GM23248 (cell line): ENCODE measurements at regions not wholly inside any gene's neighbourhood (a gene's known extent, or its start where the extent isn't known, plus 50 kb on each side); places are given as distances from the start of the nearest gene placed in this dataset.
A peak's percentile ranks its signal among the peaks of the same experiment; 100 is the strongest.

Source experiments
- DNase-seq: peaks from one replicate; pipeline ENCODE4 v3.0.0-alpha.2; 2015
- H2AFZ ChIP-seq: fragments of 200-600 bp; sonication (generic); 2 replicates; pipeline ENCODE4 v1.6.1; 2016; ENCODE audit warnings: antibody characterized with exemption
- H3F3A ChIP-seq: fragments of 200-600 bp; sonication (generic); 2 replicates; pipeline ENCODE4 v1.6.1; 2016; ENCODE audit warnings: mild to moderate bottlenecking, antibody characterized with exemption, mixed run types; ENCODE audit not compliant: insufficient read depth
- H3K27ac ChIP-seq: fragments of 200-600 bp; sonication (generic); 2 replicates; pipeline ENCODE4 v1.5.1; 2016; ENCODE audit warnings: mild to moderate bottlenecking
- H3K27me3 ChIP-seq: fragments of 200-600 bp; sonication (generic); replicated peaks from 2 replicates; pipeline ENCODE4 v1.6.1; 2016; ENCODE audit warnings: mild to moderate bottlenecking; ENCODE audit not compliant: insufficient read depth
- H3K36me3 ChIP-seq: fragments of 200-600 bp; sonication (generic); 2 replicates; pipeline ENCODE4 v1.6.1; 2016; ENCODE audit warnings: low read depth, mild to moderate bottlenecking
- H3K4me1 ChIP-seq: fragments of 200-600 bp; sonication (generic); 2 replicates; pipeline ENCODE4 v1.6.1; 2016; ENCODE audit warnings: mild to moderate bottlenecking; ENCODE audit not compliant: insufficient read depth
- H3K4me2 ChIP-seq: fragments of 200-600 bp; sonication (generic); one replicate; pipeline ENCODE4 v1.6.1; 2016; ENCODE audit warnings: mild to moderate bottlenecking; ENCODE audit not compliant: unreplicated experiment
- H3K4me3 ChIP-seq: fragments of 200-600 bp; sonication (generic); 2 replicates; pipeline ENCODE4 v1.5.1; 2016; ENCODE audit warnings: mild to moderate bottlenecking
- H3K79me2 ChIP-seq: fragments of 200-600 bp; sonication (generic); 2 replicates; pipeline ENCODE4 v1.6.1; 2016; ENCODE audit warnings: mild to moderate bottlenecking; ENCODE audit not compliant: insufficient read depth
- H3K9ac ChIP-seq: fragments of 200-600 bp; sonication (generic); 2 replicates; pipeline ENCODE4 v1.6.1; 2016; ENCODE audit warnings: mild to moderate bottlenecking
- H3K9me2 ChIP-seq: fragments of 200-600 bp; sonication (generic); 2 replicates; pipeline ENCODE4 v1.6.1; 2016; ENCODE audit warnings: mixed run types, mild to moderate bottlenecking, moderate library complexity; ENCODE audit not compliant: insufficient read depth
- H3K9me3 ChIP-seq: fragments of 200-600 bp; sonication (generic); one replicate; pipeline ENCODE4 v1.6.1; 2017; ENCODE audit warnings: low read depth
- H4K20me1 ChIP-seq: fragments of 200-600 bp; sonication (generic); 2 replicates; pipeline ENCODE4 v1.6.0; 2016; ENCODE audit not compliant: insufficient read depth
- EZH2 ChIP-seq: fragments of 200-600 bp; sonication (generic); IDR thresholded peaks from 2 replicates; pipeline ENCODE4 v1.6.1; 2018; ENCODE audit warnings: antibody characterized with exemption, mild to moderate bottlenecking; ENCODE audit not compliant: insufficient read depth, poor library complexity, severe bottlenecking
- EZH2phosphoT487 ChIP-seq: fragments of 200-600 bp; sonication (generic); IDR thresholded peaks from 2 replicates; pipeline ENCODE4 v1.6.1; 2018; ENCODE audit warnings: antibody characterized with exemption, moderate library complexity, mild to moderate bottlenecking, low read depth; ENCODE audit not compliant: insufficient read depth
- WGBS, 2 experiments: methylation state at CpG; one replicate each; pipeline ENCODE4 v1.1.6; 2015 to 2017; ENCODE audit warnings: low lambda C conversion rate in 2 of 2, low coverage in 1 of 2; ENCODE audit errors: missing lambda C conversion rate in 2 of 2; 5-methylcytosine and 5-hydroxymethylcytosine counted together
- in situ Hi-C: fragments of 300-500 bp; cut with MboI; formaldehyde crosslinking; loops from 2 replicates; pipeline ENCODE4 v1.15.0; 2020

DNA sequence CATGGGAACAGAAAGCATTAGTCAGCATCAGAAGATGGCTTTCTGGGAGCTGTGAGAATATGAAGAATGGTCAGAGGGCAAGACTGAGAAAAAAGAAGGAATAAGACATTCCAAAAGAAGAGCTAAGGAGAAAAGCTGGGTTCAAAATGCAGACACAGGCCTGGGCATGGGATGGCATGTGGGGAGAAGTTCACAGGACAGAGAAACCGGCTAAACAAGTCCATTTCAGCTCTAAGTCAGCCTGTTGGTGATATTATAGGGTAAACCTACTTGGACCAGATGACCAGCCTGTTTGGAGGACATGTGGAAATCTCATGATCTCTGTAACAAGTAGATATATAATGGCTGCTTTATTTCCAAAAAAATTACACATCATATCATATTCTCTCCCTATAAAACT is 91.7 kb upstream of the MEIS1 start:
- H3K27ac ChIP-seq, result no peak overlapping the region
- H3K79me2 ChIP-seq, result no peaks in the 10 kb centered on the region
- H3K9me2 ChIP-seq, result no peaks in the 10 kb centered on the region
- no peaks in the 10 kb centered on the region for H3K4me1 ChIP-seq
- H3K27me3 ChIP-seq, result no peaks in the 10 kb centered on the region
- in situ Hi-C loops, result no loop called here
- TF ChIP-seq EZH2 (no peak), EZH2phosphoT487 (no peak)
- no peak for DNase-seq
- H3F3A ChIP-seq, result no peaks in the 10 kb centered on the region
- H2AFZ ChIP-seq, result no peak overlapping the region
- H3K36me3 ChIP-seq, result no peaks in the 10 kb centered on the region
- H3K4me2 ChIP-seq, result no peak overlapping the region
- no peak overlapping the region for H3K4me3 ChIP-seq
- H4K20me1 ChIP-seq, result no peaks in the 10 kb centered on the region
- WGBS, 2 experiments, result 0% methylated on average over 1 of the region's 1 CpG
- H3K9ac ChIP-seq, result no peak overlapping the region
- no peaks in the 10 kb centered on the region for H3K9me3 ChIP-seq

DNA sequence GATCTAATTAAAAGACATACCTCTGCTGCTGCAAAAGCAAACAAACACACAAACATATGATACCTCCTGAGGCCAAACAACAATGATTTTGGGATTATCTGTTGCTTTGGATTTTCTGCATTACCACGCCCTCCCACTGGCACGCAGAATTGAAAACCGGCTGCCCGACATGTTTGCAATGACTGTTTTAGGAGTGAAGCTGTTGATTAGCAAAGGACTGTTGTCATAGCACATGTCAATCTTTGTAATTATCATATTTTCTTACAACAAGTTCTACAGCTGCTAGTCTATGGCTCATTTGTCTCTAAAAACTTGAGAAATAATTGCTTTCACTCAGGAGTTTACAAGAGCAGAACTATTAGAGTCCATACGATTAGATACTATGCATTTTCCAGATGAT is 94.4 kb upstream of the MEIS1 start:
- H3K4me3 ChIP-seq, result no peak overlapping the region

DNA sequence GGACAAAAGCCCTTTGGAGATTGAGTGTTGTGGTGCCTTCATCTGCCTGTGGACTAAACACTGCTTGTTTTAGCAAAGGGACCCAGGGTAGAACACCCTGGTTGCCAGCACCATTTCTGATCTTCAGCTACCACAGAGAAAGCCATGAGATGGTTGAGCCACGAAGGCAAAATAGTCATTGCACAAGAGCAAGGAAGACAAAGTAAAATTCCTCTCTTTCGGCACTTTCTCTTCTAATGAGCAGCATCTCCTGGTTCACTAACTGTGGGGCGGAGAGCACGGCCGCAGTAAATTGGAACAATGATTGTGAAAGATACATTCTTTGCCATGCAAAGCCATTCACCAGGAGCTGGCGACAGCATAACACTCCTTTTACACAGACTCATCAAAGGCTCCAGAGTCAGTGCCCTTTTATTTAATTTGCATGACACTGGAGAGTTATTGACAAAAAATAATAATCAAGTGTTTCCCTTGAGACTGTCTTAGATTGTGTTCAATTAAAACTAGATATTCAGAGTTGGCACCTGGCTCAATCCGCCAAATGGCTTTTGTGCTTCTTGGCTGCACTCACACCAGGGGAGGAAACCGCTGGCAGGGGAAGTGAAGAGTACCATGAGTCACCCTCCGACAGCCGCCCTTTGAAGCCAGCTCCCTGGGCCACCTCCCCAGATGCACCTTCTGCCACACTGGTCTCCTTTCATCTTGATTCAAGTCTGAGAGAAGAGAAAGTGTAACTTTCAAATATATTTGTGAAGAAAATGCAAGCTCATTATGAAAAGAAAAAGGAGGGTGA is 100.5 kb upstream of the MEIS1 start:
- Histone ChIP-seq H3K79me2 (no peaks in the 10 kb centered on the region), H3K9me3 (no peaks in the 10 kb centered on the region), H3K4me1 (no peaks in the 10 kb centered on the region), H3K27ac (no peak overlapping the region), H2AFZ (no peak overlapping the region), H3F3A (no peaks in the 10 kb centered on the region), H3K9ac (no peak overlapping the region), H4K20me1 (no peaks in the 10 kb centered on the region), H3K4me2 (no peak overlapping the region), H3K4me3 (no peak overlapping the region), H3K36me3 (no peaks in the 10 kb centered on the region), H3K9me2 (no peaks in the 10 kb centered on the region), H3K27me3 (peaks cover 5% of the 10 kb centered on the region; the same call in 1 of the 2 replicates)
- no peak for TF ChIP-seq EZH2phosphoT487
- TF ChIP-seq EZH2, result no peak
- WGBS, 2 experiments, result 2 to 4% methylated on average over 10 of the region's 10 CpGs
- DNase-seq, result peak; percentile 4
- in situ Hi-C loops, result no loop called here

More for the DNA sequence above, 94.4 kb upstream of the MEIS1 start:
- 40 to 54% methylated on average over 5 of the region's 5 CpGs for WGBS, 2 experiments
- H3K4me1 ChIP-seq, result no peaks in the 10 kb centered on the region
- H4K20me1 ChIP-seq, result no peaks in the 10 kb centered on the region
- H3K9me2 ChIP-seq, result no peaks in the 10 kb centered on the region
- no peaks in the 10 kb centered on the region for H3F3A ChIP-seq
- 0 out of 2 replicates have a peak, but pooled peaks cover 5% of the 10 kb centered on the region for H3K27me3 ChIP-seq
- no peaks in the 10 kb centered on the region for H3K36me3 ChIP-seq
- H3K79me2 ChIP-seq, result no peaks in the 10 kb centered on the region
- H3K9ac ChIP-seq, result no peak overlapping the region
- no peak overlapping the region for H3K27ac ChIP-seq
- in situ Hi-C loops, result no loop called here
- H2AFZ ChIP-seq, result no peak overlapping the region
- DNase-seq, result no peak
- no peaks in the 10 kb centered on the region for H3K9me3 ChIP-seq
- H3K4me2 ChIP-seq, result no peak overlapping the region
- TF ChIP-seq EZH2phosphoT487 (no peak), EZH2 (no peak)

DNA sequence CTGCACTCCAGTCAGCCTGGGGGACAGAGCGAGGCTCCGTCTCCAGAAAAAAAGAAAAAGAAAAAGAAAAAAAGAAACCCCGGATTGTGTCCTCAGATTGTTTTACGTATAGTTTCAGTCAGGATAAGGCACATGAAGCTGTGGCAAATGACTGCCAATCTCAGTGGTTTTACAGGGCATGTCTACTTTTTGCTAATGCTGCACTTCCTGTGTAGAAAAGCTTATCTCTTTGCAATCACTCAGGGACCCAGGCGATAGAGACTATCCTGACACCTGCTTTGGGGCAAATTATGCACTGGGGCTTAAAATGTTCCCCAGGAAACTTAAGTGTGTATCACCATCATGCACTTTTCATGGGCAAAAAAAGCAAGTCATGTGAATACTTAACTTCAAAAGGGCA is 103.7 kb upstream of the MEIS1 start:
- Histone ChIP-seq H3K9me2 (no peaks in the 10 kb centered on the region), H4K20me1 (no peaks in the 10 kb centered on the region), H3K27ac (no peak overlapping the region), H3K27me3 (peaks cover 10% of the 10 kb centered on the region; the same call in 1 of the 2 replicates), H3K4me1 (no peaks in the 10 kb centered on the region), H3K79me2 (no peaks in the 10 kb centered on the region), H3K9me3 (no peaks in the 10 kb centered on the region), H3K36me3 (no peaks in the 10 kb centered on the region), H3K4me3 (no peak overlapping the region), H2AFZ (no peak overlapping the region), H3K9ac (no peak overlapping the region), H3F3A (no peaks in the 10 kb centered on the region), H3K4me2 (no peak overlapping the region)
- TF ChIP-seq EZH2phosphoT487 (no peak), EZH2 (no peak)
- WGBS, 2 experiments, result 63 to 77% methylated on average over 5 of the region's 5 CpGs
- no peak for DNase-seq
- in situ Hi-C loops, result no loop called here
